ENCODE measurements at regions not wholly inside any gene's neighbourhood (a gene's known extent, or its start where the extent isn't known, plus 50 kb on each side); places are given as distances from the start of the nearest gene placed in this dataset.

GRCh38 chr3:109460961-109461360 is 123.6 kb upstream of the DPPA4 start:
- no peak for TF ChIP-seq CTCF (conservative IDR thresholded peaks at IDR 0.05; ENCODE audit: low read depth, low read length)
- TF ChIP-seq EZH2 (IDR thresholded peaks at IDR 0.05; ENCODE audit: low read length, unreplicated experiment), result no peak

Measured in PC-3 (cell line).